Caco-2 (cell line): ENCODE measurements at regions not wholly inside any gene's neighbourhood (a gene's known extent, or its start where the extent isn't known, plus 50 kb on each side); places are given as distances from the start of the nearest gene placed in this dataset.

ENCODE experiments used
- BruUV-seq: library from RNA; stranded (reverse); fragments of 400-500 nt; replicated peaks from 2 replicates; lab custom pipeline; 2021; lab: Mats Ljungman, UMichigan
- CTCF ChIA-PET: fragments of 300-600 bp; sonication (Branson Sonifier 250); formaldehyde crosslinking; loops from one replicate; lab custom pipeline; 2022; ENCODE audit warnings: antibody characterized with exemption; lab: Charles Lee
- POLR2A ChIA-PET: fragments of 300-600 bp; sonication (Branson Sonifier 250); formaldehyde crosslinking; loops from one replicate; lab custom pipeline; 2022; ENCODE audit warnings: antibody characterized with exemption; lab: Charles Lee
- DNase-seq, 2 experiments: peaks; one replicate each; pipeline versions ENCODE4 v3.0.0 to v3.0.0-alpha.2; 2020 to 2022
- H3K27me3 ChIP-seq: replicated peaks from 2 replicates; pipeline ENCODE4 v1.6.0; 2011; ENCODE audit warnings: low read length; ENCODE audit not compliant: control insufficient read depth, insufficient read depth
- H3K36me3 ChIP-seq: 2 replicates; pipeline ENCODE4 v1.5.1; 2011; ENCODE audit warnings: low read length; ENCODE audit not compliant: control insufficient read depth, insufficient read depth
- H3K4me1 ChIP-seq: fragments of 250-450 bp; sonication (Bioruptor Pico); 2 replicates; pipeline ENCODE4 v1.5.1; 2020; ENCODE audit warnings: mild to moderate bottlenecking
- H3K4me3 ChIP-seq: 2 replicates; pipeline ENCODE4 v1.5.1; 2011; ENCODE audit warnings: low read depth, mild to moderate bottlenecking, control low read depth, low read length
- H3K9me3 ChIP-seq: fragments of 250-450 bp; sonication (Bioruptor Pico); 2 replicates; pipeline ENCODE4 v1.5.1; 2020; ENCODE audit warnings: mild to moderate bottlenecking, moderate library complexity
- H3K27ac Mint-ChIP-seq: one replicate; pipeline ENCODE4 v1.8.0; 2022; ENCODE audit warnings: mixed read lengths; ENCODE audit not compliant: unreplicated experiment
- H3K27me3 Mint-ChIP-seq: one replicate; pipeline ENCODE4 v1.8.0; 2022; ENCODE audit warnings: mixed read lengths; ENCODE audit not compliant: insufficient read depth, unreplicated experiment
- H3K36me3 Mint-ChIP-seq: one replicate; pipeline ENCODE4 v1.8.0; 2022; ENCODE audit warnings: mild to moderate bottlenecking, mixed read lengths; ENCODE audit not compliant: insufficient read depth, unreplicated experiment
- H3K4me1 Mint-ChIP-seq: one replicate; pipeline ENCODE4 v1.8.0; 2022; ENCODE audit warnings: low read depth, mixed read lengths; ENCODE audit not compliant: unreplicated experiment
- H3K4me3 Mint-ChIP-seq: one replicate; pipeline ENCODE4 v1.8.0; 2022; ENCODE audit warnings: mild to moderate bottlenecking, moderate library complexity, mixed read lengths; ENCODE audit not compliant: unreplicated experiment
- H3K9me3 Mint-ChIP-seq: one replicate; pipeline ENCODE4 v1.8.0; 2022; ENCODE audit warnings: mixed read lengths; ENCODE audit not compliant: unreplicated experiment
- CTCF ChIP-seq, 2 experiments: fragments of 200-600 bp in 1 of 2; IDR thresholded peaks; 1 replicate in 1 of 2; 2 replicates in 1 of 2; pipeline versions ENCODE4 v1.5.1 to v1.8.0; 2011 to 2022; ENCODE audit warnings: antibody characterized with exemption in 1 of 2, control low read depth in 1 of 2, inconsistent platforms in 1 of 2, low read depth in 1 of 2, low read length in 1 of 2, mild to moderate bottlenecking in 1 of 2, moderate library complexity in 1 of 2; ENCODE audit not compliant: insufficient read depth in 1 of 2, severe bottlenecking in 1 of 2, unreplicated experiment in 1 of 2
- intact Hi-C: fragments of 100-400 bp; cut with micrococcal nuclease; formaldehyde crosslinking; loops from one replicate; pipeline ENCODE4 v1.10.0; 2022; ENCODE audit not compliant: unreplicated experiment

DNA sequence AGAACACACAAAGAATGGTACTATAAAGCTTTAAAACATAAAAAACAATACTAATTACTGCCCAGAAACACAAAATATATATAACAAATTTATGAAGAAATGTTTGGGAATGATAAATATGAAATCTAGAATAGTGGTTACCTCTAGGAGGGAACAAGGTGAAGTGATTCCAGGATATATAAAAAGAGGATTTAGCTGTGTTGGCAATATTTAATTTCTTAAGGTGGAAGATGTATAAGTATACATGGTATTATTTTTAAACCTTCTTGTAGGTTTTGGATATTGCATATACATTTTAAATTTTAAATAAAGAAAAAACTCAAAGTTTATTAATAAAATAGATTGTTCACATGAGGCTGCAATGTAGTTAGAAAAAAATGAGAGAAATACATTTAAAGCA, 112.7 kb upstream of the ZNF618 start:
- Histone ChIP-seq H3K27me3 (no peaks in the 10 kb centered on the region; the same call in 1 of the 2 replicates), H3K36me3 (no peaks in the 10 kb centered on the region), H3K4me3 (no peak overlapping the region), H3K4me1 (no peaks in the 10 kb centered on the region), H3K9me3 (peaks cover 18% of the 10 kb centered on the region; the same call in 1 of the 2 replicates)
- CTCF ChIA-PET: no interaction called here
- no TSS peak for BruUV-seq
- POLR2A ChIA-PET: no interaction called here
- H3K27ac Mint-ChIP-seq: no peak overlapping the region
- no peaks in the 10 kb centered on the region for H3K4me1 Mint-ChIP-seq
- no peak for DNase-seq
- intact Hi-C loops: no loop called here
- H3K4me3 Mint-ChIP-seq: no peak overlapping the region
- H3K36me3 Mint-ChIP-seq: no peaks in the 10 kb centered on the region
- no peaks in the 10 kb centered on the region for H3K9me3 Mint-ChIP-seq
- H3K27me3 Mint-ChIP-seq: peaks cover 14% of the 10 kb centered on the region
- TF ChIP-seq CTCF (IDR thresholded peaks at IDR 0.05; ENCODE audit: insufficient read depth in 1 of 2, low read depth in 1 of 2, low read length in 1 of 2, severe bottlenecking in 1 of 2, unreplicated experiment in 1 of 2): no peak

- no peak for TF ChIP-seq CTCF (IDR thresholded peaks at IDR 0.05; ENCODE audit: insufficient read depth in 1 of 2, low read depth in 1 of 2, low read length in 1 of 2, severe bottlenecking in 1 of 2, unreplicated experiment in 1 of 2)
- Histone ChIP-seq H3K4me3 (no peak overlapping the region), H3K27me3 (no peaks in the 10 kb centered on the region; the same call in 1 of the 2 replicates), H3K4me1 (no peaks in the 10 kb centered on the region), H3K9me3 (peaks cover 12% of the 10 kb centered on the region; the same call in 1 of the 2 replicates), H3K36me3 (no peaks in the 10 kb centered on the region)
- BruUV-seq: no TSS peak
- intact Hi-C loops: no loop called here
- H3K36me3 Mint-ChIP-seq: no peaks in the 10 kb centered on the region
- no peak for DNase-seq
- no peak overlapping the region for H3K4me3 Mint-ChIP-seq
- CTCF ChIA-PET: no interaction called here
- no peak overlapping the region for H3K27ac Mint-ChIP-seq
- no peaks in the 10 kb centered on the region for H3K9me3 Mint-ChIP-seq
- H3K4me1 Mint-ChIP-seq: no peaks in the 10 kb centered on the region
- peaks cover 15% of the 10 kb centered on the region for H3K27me3 Mint-ChIP-seq
- POLR2A ChIA-PET: no interaction called here
These were observed 111.5 kb upstream of the ZNF618 start for GRCh38 chr9:113764572-113764971.

DNA sequence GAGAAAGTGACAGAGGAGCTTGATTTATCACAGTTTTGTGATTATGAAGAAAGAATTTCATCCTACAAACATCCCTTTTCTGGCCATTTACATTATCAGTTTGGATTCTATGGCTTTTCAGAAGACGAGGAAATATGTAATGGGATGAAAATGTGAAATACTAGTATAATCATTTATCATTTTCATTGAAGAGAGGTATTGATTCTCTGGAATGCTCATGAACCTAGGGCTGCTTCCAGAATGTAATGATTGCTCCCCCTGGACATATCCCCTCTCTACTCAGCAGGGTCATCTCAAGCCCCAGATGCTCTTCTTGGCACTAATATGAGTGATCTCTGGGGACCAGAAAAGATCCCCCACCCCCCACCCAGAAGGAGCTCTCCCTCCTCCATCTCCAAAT, 106.7 kb upstream of the ZNF618 start:
- CTCF ChIA-PET: no interaction called here
- no peak overlapping the region for H3K4me3 Mint-ChIP-seq

More for the DNA sequence above, 106.7 kb upstream of the ZNF618 start:
- no peaks in the 10 kb centered on the region for H3K27me3 ChIP-seq
- Mint-ChIP-seq H3K36me3 (no peaks in the 10 kb centered on the region), H3K4me1 (no peaks in the 10 kb centered on the region), H3K27ac (no peak overlapping the region), H3K9me3 (no peaks in the 10 kb centered on the region), H3K27me3 (peaks cover 19% of the 10 kb centered on the region)
- no peaks in the 10 kb centered on the region for H3K4me1 ChIP-seq
- no peak overlapping the region for H3K4me3 ChIP-seq
- H3K9me3 ChIP-seq: no peaks in the 10 kb centered on the region
- BruUV-seq: no TSS peak
- intact Hi-C loops: no loop called here
- POLR2A ChIA-PET: interaction anchor here (0.6 kb wide), 1 partner anchor 109 kb away, joined by 3 read pairs; no protein-coding TSS in a partner anchor
- TF ChIP-seq CTCF (IDR thresholded peaks at IDR 0.05; ENCODE audit: insufficient read depth in 1 of 2, low read depth in 1 of 2, low read length in 1 of 2, severe bottlenecking in 1 of 2, unreplicated experiment in 1 of 2): no peak
- no peak for DNase-seq
- no peaks in the 10 kb centered on the region for H3K36me3 ChIP-seq
